SJSA1 (cell line): ENCODE measurements at regions not wholly inside any gene's neighbourhood (a gene's known extent, or its start where the extent isn't known, plus 50 kb on each side); places are given as distances from the start of the nearest gene placed in this dataset.

Experiments used
- DNase-seq, 2 experiments: peaks; one replicate each; pipeline ENCODE4 v3.0.0-alpha.2; 2015 to 2020; ENCODE audit warnings: low spot score in 2 of 2, low read depth in 1 of 2
- H3K27ac ChIP-seq: fragments of 250-450 bp; sonication (Bioruptor Pico); 2 replicates; pipeline ENCODE4 v1.5.1; 2020; ENCODE audit warnings: mild to moderate bottlenecking, moderate library complexity
- H3K27me3 ChIP-seq: fragments of 250-450 bp; sonication (Bioruptor Pico); replicated peaks from 2 replicates; pipeline ENCODE4 v1.5.1; 2020; ENCODE audit warnings: mild to moderate bottlenecking, moderate library complexity
- H3K36me3 ChIP-seq: fragments of 250-450 bp; sonication (Bioruptor Pico); 2 replicates; pipeline ENCODE4 v1.5.1; 2020; ENCODE audit warnings: mild to moderate bottlenecking
- H3K4me1 ChIP-seq: fragments of 250-450 bp; sonication (Bioruptor Pico); replicated peaks from 2 replicates; pipeline ENCODE4 v1.6.1; 2021; ENCODE audit warnings: mild to moderate bottlenecking
- H3K4me3 ChIP-seq: fragments of 250-450 bp; sonication (Bioruptor Pico); 2 replicates; pipeline ENCODE4 v1.5.1; 2020; ENCODE audit warnings: mild to moderate bottlenecking
- H3K9me3 ChIP-seq: fragments of 250-450 bp; sonication (Bioruptor Pico); replicated peaks from 2 replicates; pipeline ENCODE4 v1.5.1; 2020; ENCODE audit warnings: mild to moderate bottlenecking

GRCh38 chr6:167517254-167517916 lies 192.5 kb downstream of the TTLL2 start:
- Histone ChIP-seq H3K36me3 (no peaks in the 10 kb centered on the region), H3K9me3 (no peaks in the 10 kb centered on the region), H3K27me3 (no peaks in the 10 kb centered on the region), H3K4me1 (no peaks in the 10 kb centered on the region; the same call in 1 of the 2 replicates), H3K27ac (no peak overlapping the region), H3K4me3 (no peak overlapping the region)
- no peak for DNase-seq

GRCh38 chr6:167523426-167523825 lies 198.5 kb downstream of the TTLL2 start:
- DNase-seq, result no peak
- H3K36me3 ChIP-seq, result no peaks in the 10 kb centered on the region
- peaks cover 4% of the 10 kb centered on the region for H3K4me1 ChIP-seq
- H3K27me3 ChIP-seq, result no peaks in the 10 kb centered on the region
- H3K4me3 ChIP-seq, result no peak overlapping the region
- H3K27ac ChIP-seq, result no peak overlapping the region
- H3K9me3 ChIP-seq, result no peaks in the 10 kb centered on the region

DNA sequence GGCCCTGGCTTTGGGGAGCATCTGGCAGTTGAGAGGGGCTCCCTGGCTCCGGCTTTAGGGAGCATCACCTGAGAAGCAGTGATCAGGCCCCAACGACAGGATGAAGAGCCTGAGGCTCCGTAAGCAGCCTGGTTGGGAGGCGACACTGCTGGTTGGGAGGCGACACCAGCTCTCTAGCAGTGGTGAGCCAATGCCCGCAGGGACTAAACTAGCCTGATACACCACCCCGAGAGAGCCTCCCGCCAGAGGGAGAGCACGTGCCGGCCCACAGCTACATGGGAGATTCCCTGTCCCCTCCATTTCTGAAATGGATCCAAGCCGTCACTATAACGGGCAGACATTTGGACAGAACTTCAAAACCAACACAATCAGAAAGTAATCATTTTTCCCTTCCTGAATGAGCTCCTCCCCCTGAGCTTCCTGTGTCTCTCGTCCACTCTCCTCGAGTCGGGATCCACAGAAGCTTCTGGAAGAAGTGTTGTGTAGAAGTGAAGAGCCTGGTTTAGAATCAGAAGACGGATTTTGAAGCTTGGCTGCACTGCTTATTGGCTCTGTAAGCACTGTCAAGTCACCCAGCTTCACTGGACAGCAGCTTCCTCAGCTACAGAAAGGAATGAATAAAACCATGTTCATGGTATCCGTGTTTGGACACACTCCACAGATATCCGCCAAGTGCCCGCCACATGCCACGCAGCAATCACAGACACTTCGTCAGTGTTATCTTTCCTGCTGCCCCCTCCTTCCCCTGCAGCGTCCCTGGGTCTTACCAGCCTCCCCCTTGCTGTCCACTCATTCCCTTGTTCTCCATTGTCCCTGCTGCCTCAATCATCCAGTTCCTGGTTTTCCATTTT lies 199.6 kb downstream of the TTLL2 start:
- no peak overlapping the region for H3K27ac ChIP-seq
- H3K9me3 ChIP-seq, result no peaks in the 10 kb centered on the region
- no peak for DNase-seq

GRCh38 chr6:167525774-167526173 lies 200.9 kb downstream of the TTLL2 start:
- Histone ChIP-seq H3K27ac (no peak overlapping the region), H3K36me3 (no peaks in the 10 kb centered on the region), H3K9me3 (no peaks in the 10 kb centered on the region), H3K4me3 (no peak overlapping the region), H3K27me3 (no peaks in the 10 kb centered on the region), H3K4me1 (peaks cover 4% of the 10 kb centered on the region; the same call in 1 of the 2 replicates)
- DNase-seq, result no peak

More for the DNA sequence above, 199.6 kb downstream of the TTLL2 start:
- no peak overlapping the region for H3K4me3 ChIP-seq
- no peaks in the 10 kb centered on the region for H3K36me3 ChIP-seq
- no peaks in the 10 kb centered on the region for H3K27me3 ChIP-seq
- peaks cover 4% of the 10 kb centered on the region; the same call in 1 of the 2 replicates for H3K4me1 ChIP-seq

- H3K4me1 ChIP-seq, result peaks cover 4% of the 10 kb centered on the region; the same call in 1 of the 2 replicates
- no peak for DNase-seq
- H3K9me3 ChIP-seq, result no peaks in the 10 kb centered on the region
- H3K27me3 ChIP-seq, result no peaks in the 10 kb centered on the region
- H3K27ac ChIP-seq, result no peak overlapping the region
- H3K36me3 ChIP-seq, result no peaks in the 10 kb centered on the region
- no peak overlapping the region for H3K4me3 ChIP-seq
Measured at GRCh38 chr6:167526465-167527368, 201.8 kb downstream of the TTLL2 start.

GRCh38 chr6:167528239-167528638 lies 203.4 kb downstream of the TTLL2 start:
- Histone ChIP-seq H3K4me3 (no peak overlapping the region), H3K9me3 (no peaks in the 10 kb centered on the region), H3K27ac (no peak overlapping the region), H3K36me3 (no peaks in the 10 kb centered on the region), H3K4me1 (peaks cover 4% of the 10 kb centered on the region; the same call in 1 of the 2 replicates), H3K27me3 (no peaks in the 10 kb centered on the region)
- no peak for DNase-seq

DNA sequence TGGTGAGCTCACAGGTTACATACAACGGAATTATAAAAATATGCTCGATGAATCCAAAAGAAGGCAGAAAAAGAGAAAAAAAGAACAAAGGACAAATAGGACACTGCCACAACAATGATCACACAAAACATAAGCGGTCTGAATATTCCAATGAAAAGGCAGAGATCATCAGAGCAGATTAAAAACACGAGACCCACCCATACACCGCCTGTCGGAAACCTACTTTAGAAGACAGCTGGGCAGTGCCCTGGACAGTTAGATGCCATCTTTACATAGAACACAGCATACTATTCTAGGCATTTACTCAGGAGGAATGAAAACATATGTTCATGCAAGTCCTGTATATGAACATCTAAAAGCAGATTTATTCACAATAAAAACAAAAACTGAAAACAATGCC lies 204.1 kb downstream of the TTLL2 start:
- no peaks in the 10 kb centered on the region for H3K27me3 ChIP-seq
- no peaks in the 10 kb centered on the region for H3K9me3 ChIP-seq
- DNase-seq, result no peak

DNA sequence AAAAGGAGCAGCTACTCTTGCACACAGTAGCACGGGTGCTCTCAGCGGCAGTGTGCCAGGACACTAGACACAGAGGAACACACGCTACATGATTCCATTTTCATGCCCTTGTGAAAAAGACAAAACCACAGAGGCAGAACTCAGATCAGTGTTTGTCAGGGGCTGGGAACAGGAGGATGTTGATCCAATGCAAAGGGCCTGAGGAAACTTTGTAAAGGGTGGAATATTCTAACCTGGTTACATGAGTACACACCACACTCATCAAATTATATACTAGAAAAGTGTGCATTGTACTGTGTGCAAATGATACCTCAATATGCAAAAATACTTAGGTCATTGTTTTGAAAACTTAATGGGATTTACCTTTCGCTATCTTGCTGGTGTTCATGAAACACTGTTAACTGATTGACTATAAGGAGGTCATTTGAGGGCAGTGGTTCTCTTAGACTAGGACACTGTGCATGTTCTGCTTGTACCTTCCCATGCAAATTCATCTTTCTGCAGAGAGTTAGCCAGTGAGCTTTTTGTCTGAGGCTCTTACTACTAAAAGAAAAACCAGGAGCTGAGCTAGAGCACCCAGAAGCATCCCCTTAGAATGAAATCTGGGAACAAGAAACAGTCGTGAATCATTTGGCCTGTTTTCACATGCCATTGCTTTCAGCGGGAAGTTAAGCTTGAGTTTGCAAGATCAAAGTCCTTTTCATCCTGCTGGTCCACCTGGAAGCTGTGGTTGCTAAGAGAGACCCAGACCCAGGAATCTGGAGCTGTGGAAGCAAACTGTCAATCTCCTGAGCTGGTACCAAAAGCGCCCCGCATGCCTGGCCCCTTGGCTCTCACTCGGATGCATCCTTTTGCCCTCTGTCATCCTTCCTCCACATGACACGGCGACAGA lies 204.8 kb downstream of the TTLL2 start:
- no peaks in the 10 kb centered on the region for H3K9me3 ChIP-seq

More for the DNA sequence above, 204.1 kb downstream of the TTLL2 start:
- no peak overlapping the region for H3K4me3 ChIP-seq
- H3K36me3 ChIP-seq, result no peaks in the 10 kb centered on the region
- H3K27ac ChIP-seq, result no peak overlapping the region
- peaks cover 4% of the 10 kb centered on the region; the same call in 1 of the 2 replicates for H3K4me1 ChIP-seq

GRCh38 chr6:167530951-167531350 lies 206.1 kb downstream of the TTLL2 start:
- Histone ChIP-seq H3K36me3 (no peaks in the 10 kb centered on the region), H3K27me3 (no peaks in the 10 kb centered on the region), H3K4me1 (peaks cover 4% of the 10 kb centered on the region; the same call in 1 of the 2 replicates), H3K4me3 (no peak overlapping the region), H3K9me3 (no peaks in the 10 kb centered on the region; the same call in 1 of the 2 replicates), H3K27ac (no peak overlapping the region)
- no peak for DNase-seq

More for the DNA sequence above, 204.8 kb downstream of the TTLL2 start:
- H3K4me1 ChIP-seq, result peaks cover 4% of the 10 kb centered on the region; the same call in 1 of the 2 replicates
- no peak for DNase-seq
- H3K36me3 ChIP-seq, result no peaks in the 10 kb centered on the region
- H3K27me3 ChIP-seq, result no peaks in the 10 kb centered on the region
- H3K27ac ChIP-seq, result no peak overlapping the region
- no peak overlapping the region for H3K4me3 ChIP-seq

GRCh38 chr6:167532410-167533288 lies 207.8 kb downstream of the TTLL2 start:
- H3K27ac ChIP-seq, result no peak overlapping the region
- no peak for DNase-seq
- H3K36me3 ChIP-seq, result no peaks in the 10 kb centered on the region

GRCh38 chr6:167533851-167534250 lies 209.0 kb downstream of the TTLL2 start:
- H3K4me3 ChIP-seq, result no peak overlapping the region
- H3K36me3 ChIP-seq, result no peaks in the 10 kb centered on the region
- no peaks in the 10 kb centered on the region; the same call in 1 of the 2 replicates for H3K9me3 ChIP-seq
- DNase-seq, result no peak
- H3K27me3 ChIP-seq, result no peaks in the 10 kb centered on the region
- H3K4me1 ChIP-seq, result no peaks in the 10 kb centered on the region
- no peak overlapping the region for H3K27ac ChIP-seq

More at GRCh38 chr6:167532410-167533288, 207.8 kb downstream of the TTLL2 start:
- Histone ChIP-seq H3K27me3 (no peaks in the 10 kb centered on the region), H3K9me3 (no peaks in the 10 kb centered on the region; the same call in 1 of the 2 replicates), H3K4me1 (peaks cover 4% of the 10 kb centered on the region; the same call in 1 of the 2 replicates), H3K4me3 (no peak overlapping the region)

- no peaks in the 10 kb centered on the region for H3K36me3 ChIP-seq
- no peak overlapping the region for H3K4me3 ChIP-seq
- H3K27ac ChIP-seq, result no peak overlapping the region
- H3K4me1 ChIP-seq, result no peaks in the 10 kb centered on the region
- no peak for DNase-seq
- H3K27me3 ChIP-seq, result no peaks in the 10 kb centered on the region
- H3K9me3 ChIP-seq, result peaks cover 9% of the 10 kb centered on the region
Measured at GRCh38 chr6:167537816-167538215, 212.9 kb downstream of the TTLL2 start.
